ENCODE measurements at regions not wholly inside any gene's neighbourhood (a gene's known extent, or its start where the extent isn't known, plus 50 kb on each side); places are given as distances from the start of the nearest gene placed in this dataset.

- peaks cover 3 to 19% (median 13%) of the 10 kb centered on the region in 3 donors for H3K4me1 ChIP-seq (ENCODE audit: control insufficient read depth in 2 of 3, insufficient read depth in 2 of 3, low read depth in 1 of 3, low read length in 3 of 3)
- no peak overlapping the region for H3K4me3 ChIP-seq (ENCODE audit: low read length in 3 of 3)
- intact Hi-C loops (cut with DNase I) = no loop called here
- peak overlapping the region in 1 of 2 donors; percentile 13 for H3K27ac ChIP-seq (ENCODE audit: low read depth in 2 of 2, low read length in 2 of 2)
- no peaks in the 10 kb centered on the region for H3K36me3 ChIP-seq (ENCODE audit: control insufficient read depth in 2 of 3, insufficient read depth in 3 of 3, low read length in 3 of 3)
- H3K9ac ChIP-seq (ENCODE audit: low read length in 3 of 3) = no peak overlapping the region
- TF ChIP-seq CTCF (IDR thresholded peaks at IDR 0.05; ENCODE audit: borderline replicate concordance, extremely low read depth, insufficient read depth) = no peak
- no peaks in the 10 kb centered on the region for H3K27me3 ChIP-seq (ENCODE audit: control insufficient read depth, insufficient read depth, low read length)
- FAIRE-seq = no peak
- H3K9me3 ChIP-seq (ENCODE audit: control insufficient read depth in 2 of 3, insufficient read depth in 1 of 3, low read length in 3 of 3) = no peaks in the 10 kb centered on the region
- DNase-seq = no peak
These were observed 91.9 kb upstream of the ERRFI1 start for GRCh38 chr1:8118031-8118451.

GRCh38 chr1:8116894-8117264 lies 90.8 kb upstream of the ERRFI1 start:
- H3K9ac ChIP-seq (ENCODE audit: low read length in 3 of 3) = peak overlapping the region in 1 of 3 donors; percentile 58
- intact Hi-C loops (cut with DNase I) = no loop called here
- FAIRE-seq = no peak

GRCh38 chr1:8115769-8116167 lies 89.7 kb upstream of the ERRFI1 start:
- no peak for FAIRE-seq

More at GRCh38 chr1:8116894-8117264, 90.8 kb upstream of the ERRFI1 start:
- Histone ChIP-seq H3K4me3 (ENCODE audit: low read length in 3 of 3) (no peak overlapping the region), H3K9me3 (ENCODE audit: control insufficient read depth in 2 of 3, insufficient read depth in 1 of 3, low read length in 3 of 3) (no peaks in the 10 kb centered on the region), H3K4me1 (ENCODE audit: control insufficient read depth in 2 of 3, insufficient read depth in 2 of 3, low read depth in 1 of 3, low read length in 3 of 3) (peaks cover 3 to 19% (median 13%) of the 10 kb centered on the region in 3 donors), H3K27ac (ENCODE audit: low read depth in 2 of 2, low read length in 2 of 2) (peak overlapping the region; percentile 60 to 76), H3K36me3 (ENCODE audit: control insufficient read depth in 2 of 3, insufficient read depth in 3 of 3, low read length in 3 of 3) (no peaks in the 10 kb centered on the region), H3K27me3 (ENCODE audit: control insufficient read depth, insufficient read depth, low read length) (no peaks in the 10 kb centered on the region)
- peak in 4 of 5 donors; percentile 70 to 93 (median 88) for DNase-seq
- TF ChIP-seq CTCF (IDR thresholded peaks at IDR 0.05; ENCODE audit: borderline replicate concordance, extremely low read depth, insufficient read depth) = no peak

More at GRCh38 chr1:8115769-8116167, 89.7 kb upstream of the ERRFI1 start:
- Histone ChIP-seq H3K9ac (ENCODE audit: low read length in 3 of 3) (no peak overlapping the region), H3K4me3 (ENCODE audit: low read length in 3 of 3) (no peak overlapping the region), H3K4me1 (ENCODE audit: control insufficient read depth in 2 of 3, insufficient read depth in 2 of 3, low read depth in 1 of 3, low read length in 3 of 3) (peaks cover 3 to 18% (median 9%) of the 10 kb centered on the region in 3 donors), H3K27me3 (ENCODE audit: control insufficient read depth, insufficient read depth, low read length) (no peaks in the 10 kb centered on the region), H3K36me3 (ENCODE audit: control insufficient read depth in 2 of 3, insufficient read depth in 3 of 3, low read length in 3 of 3) (no peaks in the 10 kb centered on the region), H3K9me3 (ENCODE audit: control insufficient read depth in 2 of 3, insufficient read depth in 1 of 3, low read length in 3 of 3) (no peaks in the 10 kb centered on the region), H3K27ac (ENCODE audit: low read depth in 2 of 2, low read length in 2 of 2) (no peak overlapping the region)
- no peak for TF ChIP-seq CTCF (IDR thresholded peaks at IDR 0.05; ENCODE audit: borderline replicate concordance, extremely low read depth, insufficient read depth)
- peak in 1 of 5 donors; percentile 18 for DNase-seq
- intact Hi-C loops (cut with DNase I) = no loop called here
